ENCODE measurements at regions not wholly inside any gene's neighbourhood (a gene's known extent, or its start where the extent isn't known, plus 50 kb on each side); places are given as distances from the start of the nearest gene placed in this dataset.

DNA sequence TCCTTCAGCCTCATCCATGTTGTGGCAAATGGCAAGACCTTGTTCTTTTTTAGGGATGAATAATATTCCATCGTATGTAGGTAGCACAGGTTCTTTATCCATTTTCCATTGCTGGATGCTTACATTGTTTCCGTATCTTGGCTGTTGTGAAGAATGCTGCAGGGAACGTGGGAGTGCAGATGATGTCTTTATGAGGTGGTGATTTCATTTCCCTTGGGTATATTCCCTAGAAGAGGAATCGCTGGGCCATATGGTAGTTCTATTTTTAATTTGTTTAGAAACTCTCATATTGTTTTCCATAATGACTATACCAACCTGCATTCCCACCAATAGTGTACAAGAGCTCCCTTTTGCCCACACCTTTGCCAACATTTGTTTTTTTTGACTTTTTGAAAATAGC, 186.3 kb upstream of the TMTC4 start:
- H3K27ac ChIP-seq (ENCODE audit: extremely low read depth, low read depth, low read length), result no peak overlapping the region
- TF ChIP-seq, protein P1, sequence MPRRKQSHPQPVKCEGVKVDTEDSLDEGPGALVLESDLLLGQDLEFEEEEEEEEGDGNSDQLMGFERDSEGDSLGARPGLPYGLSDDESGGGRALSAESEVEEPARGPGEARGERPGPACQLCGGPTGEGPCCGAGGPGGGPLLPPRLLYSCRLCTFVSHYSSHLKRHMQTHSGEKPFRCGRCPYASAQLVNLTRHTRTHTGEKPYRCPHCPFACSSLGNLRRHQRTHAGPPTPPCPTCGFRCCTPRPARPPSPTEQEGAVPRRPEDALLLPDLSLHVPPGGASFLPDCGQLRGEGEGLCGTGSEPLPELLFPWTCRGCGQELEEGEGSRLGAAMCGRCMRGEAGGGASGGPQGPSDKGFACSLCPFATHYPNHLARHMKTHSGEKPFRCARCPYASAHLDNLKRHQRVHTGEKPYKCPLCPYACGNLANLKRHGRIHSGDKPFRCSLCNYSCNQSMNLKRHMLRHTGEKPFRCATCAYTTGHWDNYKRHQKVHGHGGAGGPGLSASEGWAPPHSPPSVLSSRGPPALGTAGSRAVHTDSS (tag by site-specific recombination; IDR thresholded peaks at IDR 0.05), result no peak
- TF ChIP-seq, protein P2, sequence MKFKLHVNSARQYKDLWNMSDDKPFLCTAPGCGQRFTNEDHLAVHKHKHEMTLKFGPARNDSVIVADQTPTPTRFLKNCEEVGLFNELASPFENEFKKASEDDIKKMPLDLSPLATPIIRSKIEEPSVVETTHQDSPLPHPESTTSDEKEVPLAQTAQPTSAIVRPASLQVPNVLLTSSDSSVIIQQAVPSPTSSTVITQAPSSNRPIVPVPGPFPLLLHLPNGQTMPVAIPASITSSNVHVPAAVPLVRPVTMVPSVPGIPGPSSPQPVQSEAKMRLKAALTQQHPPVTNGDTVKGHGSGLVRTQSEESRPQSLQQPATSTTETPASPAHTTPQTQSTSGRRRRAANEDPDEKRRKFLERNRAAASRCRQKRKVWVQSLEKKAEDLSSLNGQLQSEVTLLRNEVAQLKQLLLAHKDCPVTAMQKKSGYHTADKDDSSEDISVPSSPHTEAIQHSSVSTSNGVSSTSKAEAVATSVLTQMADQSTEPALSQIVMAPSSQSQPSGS (tag by site-specific recombination; IDR thresholded peaks at IDR 0.05; ENCODE audit: low read depth), result no peak
- TF ChIP-seq, protein P3, sequence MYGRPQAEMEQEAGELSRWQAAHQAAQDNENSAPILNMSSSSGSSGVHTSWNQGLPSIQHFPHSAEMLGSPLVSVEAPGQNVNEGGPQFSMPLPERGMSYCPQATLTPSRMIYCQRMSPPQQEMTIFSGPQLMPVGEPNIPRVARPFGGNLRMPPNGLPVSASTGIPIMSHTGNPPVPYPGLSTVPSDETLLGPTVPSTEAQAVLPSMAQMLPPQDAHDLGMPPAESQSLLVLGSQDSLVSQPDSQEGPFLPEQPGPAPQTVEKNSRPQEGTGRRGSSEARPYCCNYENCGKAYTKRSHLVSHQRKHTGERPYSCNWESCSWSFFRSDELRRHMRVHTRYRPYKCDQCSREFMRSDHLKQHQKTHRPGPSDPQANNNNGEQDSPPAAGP (tag by site-specific recombination; IDR thresholded peaks at IDR 0.05), result no peak
- TF ChIP-seq SCRT1 (tag by site-specific recombination; IDR thresholded peaks at IDR 0.05; ENCODE audit: borderline replicate concordance) (no peak), ZNF140 (tag by site-specific recombination; IDR thresholded peaks at IDR 0.05) (no peak), ZNF571 (tag by site-specific recombination; IDR thresholded peaks at IDR 0.05) (no peak)
- no peaks in the 10 kb centered on the region for H3K9me3 ChIP-seq (ENCODE audit: control insufficient read depth, insufficient read depth, low read depth, low read length)
- no peak overlapping the region for H3K4me3 ChIP-seq (ENCODE audit: low read depth, low read length)
- no peaks in the 10 kb centered on the region for H3K4me1 ChIP-seq (ENCODE audit: control insufficient read depth, insufficient read depth, low read length)
- ChIA-PET POLR2A (no interaction called here), CTCF (no interaction called here)
- no peaks in the 10 kb centered on the region for H3K36me3 ChIP-seq (ENCODE audit: control insufficient read depth in 2 of 2, insufficient read depth in 1 of 2, low read length in 2 of 2)

DNA sequence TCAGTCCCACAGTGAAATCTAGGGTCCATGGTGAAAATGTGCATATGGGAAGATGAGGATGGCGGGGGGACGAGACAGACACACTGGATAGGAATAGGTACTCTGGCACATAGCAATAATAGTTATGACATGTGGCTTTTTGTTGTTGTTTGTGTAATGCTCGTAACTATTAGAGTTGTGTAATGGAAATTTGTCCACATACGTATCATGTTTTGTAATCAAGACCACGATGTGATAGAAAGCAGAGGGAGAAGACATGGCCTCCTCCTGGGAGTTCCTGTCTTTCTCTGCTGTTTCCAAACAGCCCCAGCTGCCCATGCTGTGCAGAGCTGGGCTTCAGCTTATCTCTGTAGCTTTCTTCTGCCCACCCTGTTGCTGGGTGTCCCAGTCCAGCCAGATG, 185.3 kb upstream of the TMTC4 start:
- no peak for TF ChIP-seq ZNF843 (tag by site-specific recombination; IDR thresholded peaks at IDR 0.05)
- no peak for TF ChIP-seq ZNF19 (tag by site-specific recombination; IDR thresholded peaks at IDR 0.05; ENCODE audit: low read depth)
- no peak for TF ChIP-seq ZNF521 (tag by site-specific recombination; IDR thresholded peaks at IDR 0.05)
- TF ChIP-seq ZNF416 (tag by site-specific recombination; IDR thresholded peaks at IDR 0.05), result no peak
- TF ChIP-seq ZNF16 (tag by site-specific recombination; IDR thresholded peaks at IDR 0.05; ENCODE audit: low read depth), result no peak
- Histone ChIP-seq H3K27ac (ENCODE audit: extremely low read depth, low read depth, low read length) (no peak overlapping the region), H3K36me3 (ENCODE audit: control insufficient read depth in 2 of 2, insufficient read depth in 1 of 2, low read length in 2 of 2) (no peaks in the 10 kb centered on the region), H3K4me3 (ENCODE audit: low read depth, low read length) (no peak overlapping the region), H3K9me3 (ENCODE audit: control insufficient read depth, insufficient read depth, low read depth, low read length) (no peaks in the 10 kb centered on the region), H3K4me1 (ENCODE audit: control insufficient read depth, insufficient read depth, low read length) (no peaks in the 10 kb centered on the region)
- ChIA-PET CTCF (no interaction called here), POLR2A (no interaction called here)

DNA sequence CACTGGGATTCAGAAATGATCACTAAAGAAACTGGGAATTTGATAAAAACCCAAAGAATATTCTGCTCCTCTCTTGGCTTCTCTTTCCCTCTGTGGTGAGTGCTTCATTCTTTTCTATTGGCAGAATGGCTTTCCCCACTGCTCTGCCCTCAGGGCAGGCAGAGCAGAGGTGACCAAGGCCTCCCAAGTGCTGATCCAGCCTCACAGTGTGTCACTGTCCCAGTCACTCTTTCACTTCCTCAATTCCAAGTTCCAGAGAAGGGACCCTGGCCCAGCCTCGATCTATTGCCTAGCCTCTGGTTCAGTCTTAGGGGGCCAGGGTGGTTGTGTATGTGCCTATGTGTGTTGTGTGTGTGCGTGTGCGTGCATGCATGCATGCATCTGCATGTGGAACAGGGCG, 180.6 kb upstream of the TMTC4 start:
- H3K27ac ChIP-seq (ENCODE audit: extremely low read depth, low read depth, low read length), result no peak overlapping the region
- CTCF ChIA-PET, result no interaction called here
- POLR2A ChIA-PET, result no interaction called here
- no peaks in the 10 kb centered on the region for H3K36me3 ChIP-seq (ENCODE audit: control insufficient read depth in 2 of 2, insufficient read depth in 1 of 2, low read length in 2 of 2)
- TF ChIP-seq, protein P4, sequence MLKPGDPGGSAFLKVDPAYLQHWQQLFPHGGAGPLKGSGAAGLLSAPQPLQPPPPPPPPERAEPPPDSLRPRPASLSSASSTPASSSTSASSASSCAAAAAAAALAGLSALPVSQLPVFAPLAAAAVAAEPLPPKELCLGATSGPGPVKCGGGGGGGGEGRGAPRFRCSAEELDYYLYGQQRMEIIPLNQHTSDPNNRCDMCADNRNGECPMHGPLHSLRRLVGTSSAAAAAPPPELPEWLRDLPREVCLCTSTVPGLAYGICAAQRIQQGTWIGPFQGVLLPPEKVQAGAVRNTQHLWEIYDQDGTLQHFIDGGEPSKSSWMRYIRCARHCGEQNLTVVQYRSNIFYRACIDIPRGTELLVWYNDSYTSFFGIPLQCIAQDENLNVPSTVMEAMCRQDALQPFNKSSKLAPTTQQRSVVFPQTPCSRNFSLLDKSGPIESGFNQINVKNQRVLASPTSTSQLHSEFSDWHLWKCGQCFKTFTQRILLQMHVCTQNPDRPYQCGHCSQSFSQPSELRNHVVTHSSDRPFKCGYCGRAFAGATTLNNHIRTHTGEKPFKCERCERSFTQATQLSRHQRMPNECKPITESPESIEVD (tag by site-specific recombination; IDR thresholded peaks at IDR 0.05), result no peak
- no peak for TF ChIP-seq ZNF48 (tag by site-specific recombination; IDR thresholded peaks at IDR 0.05)
- no peak for TF ChIP-seq ZNF747 (tag by site-specific recombination; IDR thresholded peaks at IDR 0.05)
- TF ChIP-seq ZNF132 (tag by site-specific recombination; IDR thresholded peaks at IDR 0.05; ENCODE audit: borderline replicate concordance), result no peak
- TF ChIP-seq ZNF341 (tag by site-specific recombination; IDR thresholded peaks at IDR 0.05; ENCODE audit: low read depth), result no peak
- TF ChIP-seq ZBTB44 (tag by site-specific recombination; IDR thresholded peaks at IDR 0.05), result no peak
- no peak for TF ChIP-seq ZNF830 (tag by site-specific recombination; IDR thresholded peaks at IDR 0.05; ENCODE audit: low read depth)
- TF ChIP-seq ZNF423 (tag by site-specific recombination; IDR thresholded peaks at IDR 0.05), result no peak
- no peak for TF ChIP-seq GLIS1 (tag by site-specific recombination; IDR thresholded peaks at IDR 0.05)
- TF ChIP-seq ZIC2 (tag by site-specific recombination; IDR thresholded peaks at IDR 0.05), result no peak
- H3K4me3 ChIP-seq (ENCODE audit: low read depth, low read length), result no peak overlapping the region
- no peaks in the 10 kb centered on the region for H3K9me3 ChIP-seq (ENCODE audit: control insufficient read depth, insufficient read depth, low read depth, low read length)
- H3K4me1 ChIP-seq (ENCODE audit: control insufficient read depth, insufficient read depth, low read length), result no peaks in the 10 kb centered on the region
